CD4-positive, alpha-beta memory T cell (primary cell): ENCODE measurements at regions not wholly inside any gene's neighbourhood (a gene's known extent, or its start where the extent isn't known, plus 50 kb on each side); places are given as distances from the start of the nearest gene placed in this dataset.

Experiments
- CTCF ChIA-PET: fragments of 350-600 bp; sonication (Branson Sonifier 250); formaldehyde crosslinking; loops from one replicate; lab custom pipeline; 2021; ENCODE audit warnings: inconsistent platforms; ENCODE audit not compliant: partially characterized antibody; lab: Charles Lee
- POLR2A ChIA-PET: fragments of 350-600 bp; sonication (Branson Sonifier 250); formaldehyde crosslinking; loops from one replicate; lab custom pipeline; 2021; ENCODE audit not compliant: partially characterized antibody; lab: Charles Lee
- DNase-seq, 5 donors: peaks; one replicate each; pipeline versions ENCODE4 v3.0.0 to v3.0.0-alpha.2; 2020 to 2022; ENCODE audit warnings: mixed read lengths in 1 of 5
- H3K27ac ChIP-seq: one replicate; pipeline ENCODE4 v1.7.0; 2013; ENCODE audit warnings: low read depth, low read length
- H3K27me3 ChIP-seq: 2 replicates; pipeline ENCODE4 v1.7.0; 2013; ENCODE audit warnings: mild to moderate bottlenecking, low read length, moderate library complexity; ENCODE audit not compliant: insufficient read depth
- H3K36me3 ChIP-seq: 2 replicates; pipeline ENCODE4 v1.7.0; 2013; ENCODE audit warnings: mild to moderate bottlenecking, low read length, moderate library complexity; ENCODE audit not compliant: insufficient read depth
- H3K4me1 ChIP-seq: 2 replicates; pipeline ENCODE4 v1.7.0; 2013; ENCODE audit warnings: mild to moderate bottlenecking, low read length, moderate library complexity; ENCODE audit not compliant: insufficient read depth
- H3K4me3 ChIP-seq, 2 donors: one replicate each; pipeline ENCODE4 v1.7.0; 2013; ENCODE audit warnings: low read length in 2 of 2, mild to moderate bottlenecking in 1 of 2
- H3K9me3 ChIP-seq, 2 donors: one replicate each; pipeline ENCODE4 v1.7.0; 2013; ENCODE audit warnings: low read length in 2 of 2, control low read depth in 1 of 2; ENCODE audit not compliant: control insufficient read depth in 1 of 2
- H3K27ac Mint-ChIP-seq, 7 donors: one replicate each; pipeline ENCODE4 v1.8.0; 2020 to 2021; ENCODE audit warnings: mixed read lengths in 7 of 7, mild to moderate bottlenecking in 6 of 7, inconsistent platforms in 3 of 7, moderate library complexity in 3 of 7
- H3K27me3 Mint-ChIP-seq, 2 donors: one replicate each; pipeline ENCODE4 v1.8.0; 2020 to 2021; ENCODE audit warnings: mixed read lengths in 2 of 2
- H3K36me3 Mint-ChIP-seq, 2 donors: one replicate each; pipeline ENCODE4 v1.8.0; 2020 to 2021; ENCODE audit warnings: mixed read lengths in 2 of 2, inconsistent platforms in 1 of 2, mild to moderate bottlenecking in 1 of 2
- H3K4me1 Mint-ChIP-seq, 4 donors: one replicate each; pipeline ENCODE4 v1.8.0; 2020 to 2021; ENCODE audit warnings: mixed read lengths in 4 of 4, mild to moderate bottlenecking in 1 of 4
- H3K4me3 Mint-ChIP-seq, 8 donors: one replicate each; pipeline ENCODE4 v1.8.0; 2020 to 2021; ENCODE audit warnings: mixed read lengths in 8 of 8, mild to moderate bottlenecking in 7 of 8, moderate library complexity in 6 of 8, inconsistent platforms in 3 of 8
- H3K9me3 Mint-ChIP-seq, 8 donors: one replicate each; pipeline ENCODE4 v1.8.0; 2020 to 2021; ENCODE audit warnings: mixed read lengths in 8 of 8, mild to moderate bottlenecking in 5 of 8, inconsistent platforms in 3 of 8, moderate library complexity in 1 of 8
- intact Hi-C: fragments of 100-400 bp; cut with micrococcal nuclease; formaldehyde crosslinking; loops from one replicate; pipeline ENCODE4 v1.15.1; 2023

DNA sequence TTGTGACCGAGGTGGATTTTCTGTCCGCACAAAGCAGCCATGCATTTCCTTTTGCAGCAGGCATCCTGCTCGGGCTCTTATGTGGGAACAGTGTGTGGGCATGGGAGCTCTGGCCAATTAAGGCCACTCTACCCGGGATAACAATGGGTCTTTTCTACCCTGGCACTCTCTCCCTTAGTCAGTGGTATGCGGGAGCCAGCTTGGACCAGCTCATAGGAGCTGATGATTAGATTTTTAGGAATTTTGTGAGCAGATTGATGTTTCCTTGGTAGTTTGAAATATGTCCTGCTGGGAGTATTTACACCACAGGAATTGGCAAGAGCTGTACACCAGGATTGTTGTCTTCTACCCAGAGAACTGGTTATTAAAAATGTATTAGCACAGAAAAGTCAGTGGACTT, 89.3 kb downstream of the SPP2 start:
- Mint-ChIP-seq H3K27me3 (no peaks in the 10 kb centered on the region), H3K4me1 (peaks cover 28 to 58% (median 34%) of the 10 kb centered on the region in 4 donors), H3K4me3 (no peak overlapping the region), H3K27ac (no peak overlapping the region), H3K36me3 (no peaks in the 10 kb centered on the region), H3K9me3 (no peaks in the 10 kb centered on the region)
- no peaks in the 10 kb centered on the region for H3K9me3 ChIP-seq
- no peaks in the 10 kb centered on the region for H3K36me3 ChIP-seq
- ChIA-PET POLR2A (interaction anchor here (0.9 to 2.1 kb wide), 2 partner anchors 152 to 358 kb away, joined by 3 to 11 read pairs; partner anchors contain the start of gene ARL4C), CTCF (interaction anchor here (1.0 to 7.6 kb wide), 8 partner anchors 12 to 361 kb away, joined by 3 to 73 read pairs (median 4); no protein-coding TSS in a partner anchor)
- H3K27me3 ChIP-seq, result no peaks in the 10 kb centered on the region
- no peak overlapping the region for H3K27ac ChIP-seq
- intact Hi-C loops, result no loop called here
- DNase-seq, result no peak
- no peak overlapping the region for H3K4me3 ChIP-seq
- H3K4me1 ChIP-seq, result peaks cover 28% of the 10 kb centered on the region

- H3K27ac Mint-ChIP-seq, result no peak overlapping the region
- POLR2A ChIA-PET, result interaction anchor here (0.6 to 0.9 kb wide), 2 partner anchors 313 to 359 kb away, joined by 3 read pairs; partner anchors contain the start of gene ARL4C
- peaks cover 28 to 57% (median 34%) of the 10 kb centered on the region in 4 donors for H3K4me1 Mint-ChIP-seq
These were observed 88.3 kb downstream of the SPP2 start for GRCh38 chr2:234138836-234139235.

DNA sequence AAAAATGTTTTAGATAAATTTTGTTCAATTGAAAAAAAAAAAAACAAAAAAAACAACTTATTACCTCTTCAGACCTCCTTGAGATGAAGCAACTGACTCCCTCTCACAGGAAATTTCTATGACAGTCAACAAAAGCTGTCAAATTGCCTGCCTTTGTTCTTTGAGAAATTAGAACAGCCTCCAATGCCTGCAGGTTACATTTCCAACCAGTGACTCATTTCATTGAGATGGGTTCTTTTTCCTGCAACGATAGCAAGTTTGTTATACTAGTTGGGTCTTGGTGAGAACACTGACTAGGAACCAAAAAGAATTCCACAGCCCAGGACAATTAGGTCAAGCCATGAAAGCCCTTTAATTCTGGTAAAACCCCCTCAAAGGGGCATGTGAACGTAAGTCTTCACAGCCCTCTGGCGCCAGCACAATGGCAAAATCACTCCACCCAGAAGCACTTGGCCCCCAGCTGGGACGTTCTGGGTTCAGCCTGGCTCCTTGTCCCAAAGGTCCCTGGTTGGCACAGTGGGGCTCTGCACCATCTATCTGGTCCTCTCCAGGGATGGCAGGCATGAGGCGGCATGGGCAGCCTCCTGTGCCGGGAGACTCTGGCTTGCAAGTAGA, 87.0 kb downstream of the SPP2 start:
- H3K27me3 Mint-ChIP-seq, result no peaks in the 10 kb centered on the region
- H3K4me1 Mint-ChIP-seq, result peaks cover 24 to 49% (median 29%) of the 10 kb centered on the region in 4 donors
- ChIA-PET CTCF (interaction anchor here (0.7 to 7.6 kb wide), 9 partner anchors 76 to 408 kb away, joined by 3 to 100 read pairs (median 4); partner anchors contain the start of gene ARL4C), POLR2A (interaction anchor here (2.9 kb wide), 1 partner anchor 308 kb away, joined by 18 read pairs; no protein-coding TSS in a partner anchor)
- Histone ChIP-seq H3K27me3 (no peaks in the 10 kb centered on the region), H3K9me3 (no peaks in the 10 kb centered on the region), H3K4me1 (peaks cover 28% of the 10 kb centered on the region), H3K36me3 (no peaks in the 10 kb centered on the region), H3K27ac (no peak overlapping the region), H3K4me3 (no peak overlapping the region)
- intact Hi-C loops, result loop anchor here (2.0 kb wide), 2 partner anchors 27 to 151 kb away; no protein-coding TSS in a partner anchor
- peak overlapping the region; percentile 4 to 70 (median 53) for H3K27ac Mint-ChIP-seq
- H3K9me3 Mint-ChIP-seq, result no peaks in the 10 kb centered on the region
- peak overlapping the region in 2 of 8 donors; percentile 49 to 50 for H3K4me3 Mint-ChIP-seq
- no peaks in the 10 kb centered on the region for H3K36me3 Mint-ChIP-seq
- DNase-seq, result peak; percentile 25 to 49 (median 34)

More at GRCh38 chr2:234138836-234139235, 88.3 kb downstream of the SPP2 start:
- H3K27me3 ChIP-seq, result no peaks in the 10 kb centered on the region
- no peak overlapping the region for H3K27ac ChIP-seq
- Mint-ChIP-seq H3K36me3 (no peaks in the 10 kb centered on the region), H3K9me3 (no peaks in the 10 kb centered on the region), H3K27me3 (no peaks in the 10 kb centered on the region), H3K4me3 (no peak overlapping the region)
- no peak for DNase-seq
- H3K4me1 ChIP-seq, result peaks cover 28% of the 10 kb centered on the region
- H3K9me3 ChIP-seq, result no peaks in the 10 kb centered on the region
- H3K36me3 ChIP-seq, result no peaks in the 10 kb centered on the region
- CTCF ChIA-PET, result interaction anchor here (0.5 to 7.6 kb wide), 10 partner anchors 13 to 362 kb away, joined by 3 to 73 read pairs (median 4); no protein-coding TSS in a partner anchor
- intact Hi-C loops, result no loop called here
- no peak overlapping the region for H3K4me3 ChIP-seq

DNA sequence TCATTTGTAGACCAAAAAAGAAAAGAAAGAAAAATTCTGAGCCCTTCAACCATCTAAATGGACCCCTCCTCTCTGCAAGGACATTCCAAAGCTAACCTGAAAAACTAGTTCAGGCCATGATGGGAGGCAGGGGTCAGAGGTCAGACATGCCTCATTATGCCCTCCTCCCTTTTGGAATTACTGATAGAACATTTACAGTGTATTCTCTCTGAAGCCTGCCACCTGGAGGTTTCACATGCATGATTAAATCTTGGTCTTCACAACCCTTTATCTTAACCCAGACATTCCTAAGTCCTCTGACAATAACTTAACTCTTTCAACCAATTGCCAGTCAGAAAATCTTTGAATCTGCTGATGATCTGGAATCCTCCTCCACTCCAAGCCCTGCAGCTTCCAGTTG, 86.0 kb downstream of the SPP2 start:
- CTCF ChIA-PET, result interaction anchor here (0.7 to 7.6 kb wide), 21 partner anchors 9 to 411 kb away, joined by 3 to 100 read pairs (median 5); partner anchors contain the start of gene ARL4C
- Histone ChIP-seq H3K4me3 (no peak overlapping the region), H3K27ac (no peak overlapping the region), H3K9me3 (no peaks in the 10 kb centered on the region), H3K27me3 (no peaks in the 10 kb centered on the region), H3K4me1 (peaks cover 28% of the 10 kb centered on the region), H3K36me3 (no peaks in the 10 kb centered on the region)
- no peaks in the 10 kb centered on the region for H3K9me3 Mint-ChIP-seq
- H3K4me1 Mint-ChIP-seq, result peaks cover 22 to 44% (median 28%) of the 10 kb centered on the region in 4 donors
- H3K36me3 Mint-ChIP-seq, result no peaks in the 10 kb centered on the region
- no peak for DNase-seq
- POLR2A ChIA-PET, result interaction anchor here (0.6 to 2.9 kb wide), 8 partner anchors 10 to 359 kb away, joined by 3 to 24 read pairs (median 6); no protein-coding TSS in a partner anchor
- no peaks in the 10 kb centered on the region for H3K27me3 Mint-ChIP-seq
- peak overlapping the region in 2 of 8 donors; percentile 5 to 30 for H3K4me3 Mint-ChIP-seq
- intact Hi-C loops, result loop anchor here (2.0 kb wide), 2 partner anchors 28 to 152 kb away; no protein-coding TSS in a partner anchor
- peak overlapping the region in 6 of 7 donors; percentile 8 to 91 (median 67) for H3K27ac Mint-ChIP-seq

- ChIA-PET CTCF (interaction anchor here (0.6 to 7.6 kb wide), 51 partner anchors 9 to 412 kb away, joined by 3 to 100 read pairs (median 4); partner anchors contain the start of gene ARL4C), POLR2A (interaction anchor here (0.6 to 2.9 kb wide), 17 partner anchors 11 to 365 kb away, joined by 3 to 24 read pairs (median 5); partner anchors contain the start of gene ARL4C)
- peak; percentile 31 to 51 (median 45) for DNase-seq
- Histone ChIP-seq H3K9me3 (no peaks in the 10 kb centered on the region), H3K4me3 (no peak overlapping the region), H3K27ac (no peak overlapping the region), H3K27me3 (no peaks in the 10 kb centered on the region), H3K4me1 (peaks cover 28% of the 10 kb centered on the region), H3K36me3 (no peaks in the 10 kb centered on the region)
- Mint-ChIP-seq H3K27me3 (no peaks in the 10 kb centered on the region), H3K36me3 (no peaks in the 10 kb centered on the region), H3K4me1 (peaks cover 20 to 46% (median 28%) of the 10 kb centered on the region in 4 donors), H3K27ac (peak overlapping the region; percentile 16 to 78 (median 57)), H3K9me3 (no peaks in the 10 kb centered on the region), H3K4me3 (peak overlapping the region in 4 of 8 donors; percentile 9 to 43 (median 27))
- intact Hi-C loops, result loop anchor here (1.0 to 2.0 kb wide), 5 partner anchors 29 to 410 kb away; no protein-coding TSS in a partner anchor
These were observed 85.3 kb downstream of the SPP2 start for GRCh38 chr2:234135750-234136221.

DNA sequence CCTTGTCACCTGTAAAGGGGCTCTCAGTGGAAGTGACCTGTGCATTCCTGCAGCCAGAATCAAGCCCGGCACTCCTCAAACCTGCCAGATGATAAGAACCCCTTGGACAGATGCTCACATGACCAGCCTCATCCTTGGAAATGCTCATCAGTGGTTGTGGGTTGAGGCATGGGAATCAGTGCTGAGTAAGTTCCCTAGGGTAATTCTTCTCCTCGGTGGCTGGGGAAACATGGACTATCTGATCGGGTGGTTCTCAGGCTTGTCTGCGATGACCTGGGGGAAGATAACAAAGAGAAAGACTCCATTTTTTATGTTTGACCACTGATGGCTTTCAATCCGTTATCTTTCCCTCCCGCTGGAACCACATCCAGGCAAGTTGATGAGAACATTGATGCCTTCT, 84.0 kb downstream of the SPP2 start:
- Mint-ChIP-seq H3K27ac (no peak overlapping the region), H3K9me3 (peaks cover 0 to 2% (median 0%) of the 10 kb centered on the region in 8 donors), H3K36me3 (no peaks in the 10 kb centered on the region), H3K4me1 (peaks cover 20 to 54% (median 28%) of the 10 kb centered on the region in 4 donors), H3K4me3 (no peak overlapping the region), H3K27me3 (no peaks in the 10 kb centered on the region)
- H3K36me3 ChIP-seq, result no peaks in the 10 kb centered on the region
- no peaks in the 10 kb centered on the region for H3K9me3 ChIP-seq
- ChIA-PET CTCF (interaction anchor here (1.0 to 7.6 kb wide), 9 partner anchors 13 to 411 kb away, joined by 3 to 100 read pairs (median 10); no protein-coding TSS in a partner anchor), POLR2A (interaction anchor here (2.1 kb wide), 1 partner anchor 363 kb away, joined by 7 read pairs; the partner anchor contains the start of gene ARL4C)
- H3K27me3 ChIP-seq, result no peaks in the 10 kb centered on the region
- intact Hi-C loops, result no loop called here
- DNase-seq, result no peak
- H3K27ac ChIP-seq, result no peak overlapping the region
- H3K4me3 ChIP-seq, result no peak overlapping the region
- H3K4me1 ChIP-seq, result peaks cover 28% of the 10 kb centered on the region
